NB4 (cell line): ENCODE measurements at regions not wholly inside any gene's neighbourhood (a gene's known extent, or its start where the extent isn't known, plus 50 kb on each side); places are given as distances from the start of the nearest gene placed in this dataset.

ENCODE experiments used
- DNase-seq: peaks from one replicate; pipeline ENCODE4 v3.0.0; 2010; ENCODE audit warnings: low read depth
- H3K4me3 ChIP-seq: one replicate; pipeline ENCODE4 v1.5.1; 2011; ENCODE audit warnings: mild to moderate bottlenecking, low read depth, low read length, moderate library complexity
- MYC ChIP-seq: IDR thresholded peaks from 2 replicates; pipeline ENCODE4 v1.6.1; 2011; ENCODE audit warnings: low read depth, low read length
- POLR2A ChIP-seq: IDR thresholded peaks from 2 replicates; pipeline ENCODE4 v1.6.1; 2011; ENCODE audit warnings: mild to moderate bottlenecking; ENCODE audit not compliant: insufficient read length; ENCODE audit errors: extremely low read depth
- TF ChIP-seq, protein P1 (sequence below): IDR thresholded peaks from 2 replicates; pipeline ENCODE4 v1.6.1; 2011; ENCODE audit warnings: low read depth, low read length
- TF ChIP-seq, protein P2 (sequence below): IDR thresholded peaks from one replicate; pipeline ENCODE4 v1.5.1; 2012; ENCODE audit warnings: low read depth, low read length

DNA sequence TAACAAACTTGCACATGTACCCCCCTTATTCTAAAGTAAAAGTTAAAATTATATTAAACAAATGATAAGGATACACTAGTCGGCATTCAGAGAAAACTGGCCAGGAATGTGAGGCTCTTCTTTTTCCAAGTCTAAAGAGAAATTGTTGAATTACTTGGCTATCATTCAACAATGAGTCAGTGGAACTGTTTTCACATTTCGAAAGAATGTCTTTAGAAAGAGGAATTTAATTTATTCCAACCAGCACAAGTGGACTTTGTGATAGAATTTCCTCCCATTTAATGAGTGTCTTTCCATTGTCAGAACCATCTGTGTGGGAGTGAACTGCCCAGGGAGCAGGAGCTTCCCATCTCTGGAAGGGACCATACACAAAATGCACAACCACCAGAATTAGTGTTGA, 792.2 kb downstream of the EPHA4 start:
- TF ChIP-seq, protein P1, sequence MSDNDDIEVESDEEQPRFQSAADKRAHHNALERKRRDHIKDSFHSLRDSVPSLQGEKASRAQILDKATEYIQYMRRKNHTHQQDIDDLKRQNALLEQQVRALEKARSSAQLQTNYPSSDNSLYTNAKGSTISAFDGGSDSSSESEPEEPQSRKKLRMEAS: no peak
- TF ChIP-seq MYC (no peak), POLR2A (no peak)
- TF ChIP-seq, protein P2, sequence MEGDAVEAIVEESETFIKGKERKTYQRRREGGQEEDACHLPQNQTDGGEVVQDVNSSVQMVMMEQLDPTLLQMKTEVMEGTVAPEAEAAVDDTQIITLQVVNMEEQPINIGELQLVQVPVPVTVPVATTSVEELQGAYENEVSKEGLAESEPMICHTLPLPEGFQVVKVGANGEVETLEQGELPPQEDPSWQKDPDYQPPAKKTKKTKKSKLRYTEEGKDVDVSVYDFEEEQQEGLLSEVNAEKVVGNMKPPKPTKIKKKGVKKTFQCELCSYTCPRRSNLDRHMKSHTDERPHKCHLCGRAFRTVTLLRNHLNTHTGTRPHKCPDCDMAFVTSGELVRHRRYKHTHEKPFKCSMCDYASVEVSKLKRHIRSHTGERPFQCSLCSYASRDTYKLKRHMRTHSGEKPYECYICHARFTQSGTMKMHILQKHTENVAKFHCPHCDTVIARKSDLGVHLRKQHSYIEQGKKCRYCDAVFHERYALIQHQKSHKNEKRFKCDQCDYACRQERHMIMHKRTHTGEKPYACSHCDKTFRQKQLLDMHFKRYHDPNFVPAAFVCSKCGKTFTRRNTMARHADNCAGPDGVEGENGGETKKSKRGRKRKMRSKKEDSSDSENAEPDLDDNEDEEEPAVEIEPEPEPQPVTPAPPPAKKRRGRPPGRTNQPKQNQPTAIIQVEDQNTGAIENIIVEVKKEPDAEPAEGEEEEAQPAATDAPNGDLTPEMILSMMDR: no peak
- H3K4me3 ChIP-seq: no peak overlapping the region
- DNase-seq: no peak

DNA sequence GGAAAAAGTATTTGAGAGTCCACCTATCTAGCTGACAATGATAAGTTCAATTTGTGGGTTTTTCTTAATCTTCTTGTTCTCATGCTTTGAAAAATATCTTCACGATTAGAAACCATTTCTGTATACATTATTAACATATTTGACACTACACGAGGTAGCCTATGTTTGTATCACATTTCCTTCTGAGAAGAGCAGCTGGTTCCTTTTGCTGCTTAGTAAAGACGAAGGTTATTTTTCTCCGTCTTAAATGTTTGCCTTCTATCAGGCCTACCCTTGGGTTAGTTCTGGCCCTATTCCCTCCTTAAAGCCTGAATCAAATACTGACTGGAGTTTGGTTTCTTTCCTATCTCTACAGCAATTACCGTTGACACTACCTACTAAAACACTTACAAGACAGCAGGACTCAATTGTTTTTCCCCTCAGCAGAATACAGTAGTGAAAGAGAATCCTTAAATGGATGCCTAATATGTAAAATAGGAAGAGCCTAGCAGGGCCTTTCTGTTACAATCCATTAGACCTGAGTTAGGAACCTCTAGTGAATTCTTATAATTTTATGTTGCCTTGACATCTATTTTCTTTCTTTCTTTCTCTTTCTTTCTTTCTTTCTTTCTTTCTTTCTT, 790.4 kb downstream of the EPHA4 start:
- no peak for DNase-seq
- TF ChIP-seq, protein P1: no peak
- TF ChIP-seq MYC (no peak), POLR2A (no peak)
- TF ChIP-seq, protein P2: no peak
- H3K4me3 ChIP-seq: no peak overlapping the region

DNA sequence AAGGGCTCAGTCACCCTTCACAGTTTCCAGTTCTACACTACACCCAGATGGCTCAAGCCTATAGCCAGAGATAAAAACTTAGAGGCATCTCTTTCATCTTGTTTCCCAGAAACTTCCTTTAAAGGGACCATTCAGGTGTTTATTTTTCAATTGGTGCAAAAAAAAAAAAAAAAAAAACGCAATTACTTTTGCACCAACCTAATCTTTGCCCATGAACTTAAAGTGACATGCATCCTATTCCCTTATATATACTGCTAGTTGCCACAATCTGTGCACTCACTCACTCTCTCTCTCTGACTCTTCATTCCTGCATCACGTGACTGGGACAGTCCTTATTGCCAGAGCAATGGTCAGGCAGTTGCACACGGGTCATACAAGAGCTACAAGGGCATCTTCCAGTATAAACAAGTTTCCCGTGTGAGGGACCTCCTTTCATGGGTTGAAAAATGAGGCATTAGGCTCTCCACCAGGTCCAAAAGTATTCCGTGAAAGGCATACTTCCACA, 789.4 kb downstream of the EPHA4 start:
- DNase-seq: no peak
- H3K4me3 ChIP-seq: no peak overlapping the region
- TF ChIP-seq, protein P2: no peak
- TF ChIP-seq MYC: no peak
- no peak for TF ChIP-seq POLR2A
- TF ChIP-seq, protein P1: no peak

DNA sequence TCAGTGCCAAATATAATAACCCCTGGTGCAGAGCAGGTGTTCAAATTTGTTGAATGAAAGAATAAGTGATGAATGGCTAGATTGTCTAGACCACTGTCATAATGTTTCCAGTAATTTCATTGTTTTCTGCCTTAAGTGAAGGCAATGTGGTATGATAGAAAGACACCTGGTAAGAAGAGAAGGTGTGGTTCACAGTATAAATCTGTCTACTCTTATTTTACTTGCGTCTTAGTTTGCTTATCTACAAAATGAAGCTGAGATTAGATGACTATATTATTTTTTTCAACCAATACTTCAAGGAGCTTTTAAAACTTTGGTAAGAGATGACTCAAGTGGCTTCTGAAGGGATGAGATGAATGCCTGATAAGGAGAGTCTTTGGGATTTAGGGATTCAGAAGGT, 788.4 kb downstream of the EPHA4 start:
- DNase-seq: no peak
- TF ChIP-seq, protein P1: no peak
- TF ChIP-seq, protein P2: no peak
- TF ChIP-seq MYC (no peak), POLR2A (no peak)
- no peak overlapping the region for H3K4me3 ChIP-seq

DNA sequence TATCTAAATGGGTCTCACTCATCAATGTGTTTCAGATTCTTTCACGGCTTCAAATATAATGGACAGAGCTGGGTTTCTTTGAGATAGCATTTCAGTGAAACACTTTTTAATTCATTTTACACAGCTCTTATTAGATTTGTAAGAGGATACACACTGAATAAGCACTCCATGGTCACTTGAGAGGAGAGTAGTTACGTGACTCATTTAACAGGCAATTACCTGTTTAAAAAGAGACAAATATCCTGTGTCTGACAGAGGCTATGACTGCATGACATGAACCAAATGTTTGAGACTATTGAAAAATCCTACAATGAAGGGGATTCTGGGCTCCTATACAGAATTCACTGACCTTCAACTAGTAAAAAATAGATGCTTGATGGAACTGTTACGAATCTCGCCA, 786.9 kb downstream of the EPHA4 start:
- DNase-seq: no peak
- no peak overlapping the region for H3K4me3 ChIP-seq
- TF ChIP-seq MYC (no peak), POLR2A (no peak)
- TF ChIP-seq, protein P2: no peak
- TF ChIP-seq, protein P1: no peak
